ENCODE measurements at regions not wholly inside any gene's neighbourhood (a gene's known extent, or its start where the extent isn't known, plus 50 kb on each side); places are given as distances from the start of the nearest gene placed in this dataset.

DNA sequence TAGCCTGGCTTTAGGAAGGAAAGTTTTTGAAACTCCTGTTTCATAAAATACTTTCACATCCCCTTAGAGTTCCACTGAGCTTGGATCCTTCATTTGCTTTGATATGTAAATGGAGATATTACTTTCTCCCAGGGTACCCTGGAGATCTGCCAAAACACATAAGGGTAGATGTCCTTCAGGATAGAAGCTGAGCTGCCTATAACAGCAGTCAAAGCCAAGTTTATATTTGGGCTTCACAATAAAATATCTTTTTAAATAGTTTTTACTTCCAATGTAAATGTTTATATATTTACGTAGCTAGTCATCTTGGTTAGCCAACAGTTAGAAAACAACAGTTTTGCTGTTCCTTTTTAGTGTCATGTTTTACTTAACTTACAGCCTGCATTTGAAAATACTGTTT is 742.3 kb upstream of the POU3F4 start (continued):
- TF ChIP-seq ZNF282 (CRISPR knock-in tag; IDR thresholded peaks at IDR 0.05) (no peak), DPF2 (IDR thresholded peaks at IDR 0.05) (no peak)

DNA sequence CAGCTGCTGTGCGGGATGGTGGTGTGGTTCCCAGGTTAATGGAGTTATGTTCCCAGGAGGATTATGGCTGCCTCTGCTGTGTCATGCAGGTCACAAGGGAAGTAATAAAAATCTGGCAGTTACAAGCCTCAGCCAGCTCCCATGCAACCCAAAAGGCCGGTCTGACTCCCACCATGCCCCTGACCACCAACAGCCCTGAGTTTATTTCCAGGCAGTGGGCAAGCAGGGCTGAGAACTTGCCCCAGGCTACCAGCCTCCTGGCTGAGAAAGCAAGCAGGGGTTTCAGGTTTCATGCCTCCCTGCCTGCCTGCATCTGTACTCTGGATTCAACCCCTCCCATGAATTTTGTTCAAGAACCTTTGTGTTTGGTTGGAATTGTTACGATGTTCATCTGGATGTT is 732.7 kb upstream of the POU3F4 start:
- Histone ChIP-seq H3K4me3 (no peak overlapping the region), H4K20me1 (replicated peaks; ENCODE audit: control insufficient read depth, insufficient read depth, low read length) (no peaks in the 10 kb centered on the region), H2AFZ (ENCODE audit: low read depth, low read length) (no peak overlapping the region), H3K4me2 (ENCODE audit: insufficient read depth, low read length) (no peak overlapping the region), H3K79me2 (ENCODE audit: control insufficient read depth, insufficient read depth, low read length) (no peaks in the 10 kb centered on the region), H3K4me1 (replicated peaks in 1 of 2; ENCODE audit: control insufficient read depth in 2 of 2, insufficient read depth in 2 of 2, low read length in 2 of 2) (no peaks in the 10 kb centered on the region), H3K27me3 (ENCODE audit: control insufficient read depth in 2 of 2, insufficient read depth in 2 of 2, low read length in 2 of 2) (no peaks in the 10 kb centered on the region), H3K9me3 (replicated peaks; ENCODE audit: control insufficient read depth, insufficient read depth, low read depth, low read length) (no peaks in the 10 kb centered on the region), H3K27ac (ENCODE audit: extremely low read depth, low read depth, low read length) (no peak overlapping the region), H3K9ac (ENCODE audit: insufficient read depth in 1 of 2, low read depth in 2 of 2, low read length in 2 of 2) (no peak overlapping the region), H3K9me1 (ENCODE audit: control insufficient read depth, insufficient read depth, low read length) (no peaks in the 10 kb centered on the region), H3K36me3 (ENCODE audit: control insufficient read depth, insufficient read depth, low read length) (no peaks in the 10 kb centered on the region)
- POLR2A ChIA-PET, result no interaction called here
- intact Hi-C loops (cut with micrococcal nuclease) (no loop called here), in situ Hi-C loops (cut with MboI) (no loop called here)
- WGBS (ENCODE audit: insufficient coverage, low coverage, missing lambda C conversion rate), result 4% methylated on average over 3 of the region's 3 CpGs
- DNase-seq (ENCODE audit: extremely low read depth in 1 of 4, low spot score in 3 of 4), result no peak
- no peak for FAIRE-seq
- no peak for ATAC-seq
- CTCF ChIA-PET (ENCODE audit: low intra/inter-chr PET ratio), result no interaction called here
- no TSS peak for BruUV-seq (replicated peaks)
- TF ChIP-seq EWSR1 (IDR thresholded peaks at IDR 0.05; ENCODE audit: borderline replicate concordance, low read depth, partially characterized antibody), result no peak
- TF ChIP-seq TAF7 (tag; IDR thresholded peaks at IDR 0.05), result no peak
- TF ChIP-seq ZNF277 (CRISPR knock-in tag; IDR thresholded peaks at IDR 0.05; ENCODE audit: borderline replicate concordance), result no peak
- TF ChIP-seq, protein P1, sequence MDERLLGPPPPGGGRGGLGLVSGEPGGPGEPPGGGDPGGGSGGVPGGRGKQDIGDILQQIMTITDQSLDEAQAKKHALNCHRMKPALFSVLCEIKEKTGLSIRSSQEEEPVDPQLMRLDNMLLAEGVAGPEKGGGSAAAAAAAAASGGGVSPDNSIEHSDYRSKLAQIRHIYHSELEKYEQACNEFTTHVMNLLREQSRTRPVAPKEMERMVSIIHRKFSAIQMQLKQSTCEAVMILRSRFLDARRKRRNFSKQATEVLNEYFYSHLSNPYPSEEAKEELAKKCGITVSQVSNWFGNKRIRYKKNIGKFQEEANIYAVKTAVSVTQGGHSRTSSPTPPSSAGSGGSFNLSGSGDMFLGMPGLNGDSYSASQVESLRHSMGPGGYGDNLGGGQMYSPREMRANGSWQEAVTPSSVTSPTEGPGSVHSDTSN (CRISPR knock-in tag; IDR thresholded peaks at IDR 0.05; ENCODE audit: low read depth), result no peak
- TF ChIP-seq, protein P1 (tag; conservative IDR thresholded peaks at IDR 0.05; ENCODE audit: low read depth), result no peak
- no peak for TF ChIP-seq OTX1 (CRISPR knock-in tag; IDR thresholded peaks at IDR 0.05)
- TF ChIP-seq SREBF2 (CRISPR knock-in tag; IDR thresholded peaks at IDR 0.05), result no peak
- no peak for TF ChIP-seq ZNF785 (CRISPR knock-in tag; IDR thresholded peaks at IDR 0.05)
- TF ChIP-seq XRCC5 (IDR thresholded peaks at IDR 0.05; ENCODE audit: low read depth, low read length), result no peak
- no peak for TF ChIP-seq ZBTB2 (IDR thresholded peaks at IDR 0.05)
- TF ChIP-seq, protein P2, sequence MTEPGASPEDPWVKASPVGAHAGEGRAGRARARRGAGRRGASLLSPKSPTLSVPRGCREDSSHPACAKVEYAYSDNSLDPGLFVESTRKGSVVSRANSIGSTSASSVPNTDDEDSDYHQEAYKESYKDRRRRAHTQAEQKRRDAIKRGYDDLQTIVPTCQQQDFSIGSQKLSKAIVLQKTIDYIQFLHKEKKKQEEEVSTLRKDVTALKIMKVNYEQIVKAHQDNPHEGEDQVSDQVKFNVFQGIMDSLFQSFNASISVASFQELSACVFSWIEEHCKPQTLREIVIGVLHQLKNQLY (CRISPR knock-in tag; conservative IDR thresholded peaks at IDR 0.05), result no peak
- TF ChIP-seq DACH1 (IDR thresholded peaks at IDR 0.05; ENCODE audit: partially characterized antibody), result no peak

All from K562 (cell line).